Vagina (tissue), 2 donors: ENCODE measurements at regions not wholly inside any gene's neighbourhood (a gene's known extent, or its start where the extent isn't known, plus 50 kb on each side); places are given as distances from the start of the nearest gene placed in this dataset.

Experiments
- DNase-seq, 2 donors: peaks; one replicate each; pipeline ENCODE4 v3.0.0-alpha.2; 2017; ENCODE audit errors: extremely low spot score in 2 of 2
- H3K27ac ChIP-seq: fragments of 200-600 bp; sonication (generic); one replicate; pipeline ENCODE4 v1.5.1; 2019
- H3K27me3 ChIP-seq: fragments of 200-600 bp; sonication (generic); one replicate; pipeline ENCODE4 v1.5.1; 2019
- H3K36me3 ChIP-seq, 2 donors: fragments of 200-600 bp; sonication (generic); one replicate each; pipeline ENCODE4 v1.5.1; 2017 to 2019
- H3K4me1 ChIP-seq: fragments of 200-600 bp; sonication (generic); one replicate; pipeline ENCODE4 v1.5.1; 2019
- H3K4me3 ChIP-seq, 2 donors: fragments of 200-600 bp; sonication (generic); 1 replicate in 1 of 2; 2 replicates in 1 of 2; pipeline ENCODE4 v1.5.1; 2016 to 2019
- H3K9me3 ChIP-seq: fragments of 200-600 bp; sonication (generic); one replicate; pipeline ENCODE4 v1.5.1; 2019
- POLR2A ChIP-seq, 2 donors: fragments of 450-650 bp; IDR thresholded peaks; one replicate each; pipeline ENCODE4 v1.6.1; 2017; ENCODE audit warnings: antibody characterized with exemption in 2 of 2, mild to moderate bottlenecking in 2 of 2, moderate library complexity in 2 of 2
- POLR2AphosphoS5 ChIP-seq, 2 donors: sonication (generic); formaldehyde crosslinking; IDR thresholded peaks; one replicate each; pipeline ENCODE4 v1.9.0; 2017; ENCODE audit warnings: antibody characterized with exemption in 2 of 2, mild to moderate bottlenecking in 2 of 2, low read depth in 1 of 2; ENCODE audit not compliant: insufficient read depth in 1 of 2
- intact Hi-C: fragments of 100-400 bp; cut with DNase I; formaldehyde crosslinking; loops from one replicate; pipeline ENCODE4 v1.15.1; 2023
- TF ChIP-seq, protein P1 (sequence below), 3 experiments: fragments of 450-650 bp in 2 of 3; fragments of 200-600 bp in 1 of 3; sonication (generic) in 1 of 3; IDR thresholded peaks; one replicate each; pipeline ENCODE4 v1.5.1; 2017 to 2019; ENCODE audit warnings: antibody characterized with exemption in 3 of 3, mild to moderate bottlenecking in 2 of 3, moderate library complexity in 2 of 3

GRCh38 chr9:18009902-18010301 is 431.0 kb downstream of the SH3GL2 start:
- H3K27me3 ChIP-seq: no peaks in the 10 kb centered on the region
- H3K9me3 ChIP-seq: no peaks in the 10 kb centered on the region
- H3K4me1 ChIP-seq: no peaks in the 10 kb centered on the region
- H3K36me3 ChIP-seq: no peaks in the 10 kb centered on the region
- intact Hi-C loops: no loop called here
- DNase-seq: no peak
- H3K27ac ChIP-seq: no peak overlapping the region
- no peak overlapping the region for H3K4me3 ChIP-seq
- no peak for TF ChIP-seq POLR2A (IDR thresholded peaks at IDR 0.05)
- no peak for TF ChIP-seq POLR2AphosphoS5 (IDR thresholded peaks at IDR 0.05; ENCODE audit: insufficient read depth in 1 of 2, low read depth in 1 of 2)
- TF ChIP-seq, protein P1, sequence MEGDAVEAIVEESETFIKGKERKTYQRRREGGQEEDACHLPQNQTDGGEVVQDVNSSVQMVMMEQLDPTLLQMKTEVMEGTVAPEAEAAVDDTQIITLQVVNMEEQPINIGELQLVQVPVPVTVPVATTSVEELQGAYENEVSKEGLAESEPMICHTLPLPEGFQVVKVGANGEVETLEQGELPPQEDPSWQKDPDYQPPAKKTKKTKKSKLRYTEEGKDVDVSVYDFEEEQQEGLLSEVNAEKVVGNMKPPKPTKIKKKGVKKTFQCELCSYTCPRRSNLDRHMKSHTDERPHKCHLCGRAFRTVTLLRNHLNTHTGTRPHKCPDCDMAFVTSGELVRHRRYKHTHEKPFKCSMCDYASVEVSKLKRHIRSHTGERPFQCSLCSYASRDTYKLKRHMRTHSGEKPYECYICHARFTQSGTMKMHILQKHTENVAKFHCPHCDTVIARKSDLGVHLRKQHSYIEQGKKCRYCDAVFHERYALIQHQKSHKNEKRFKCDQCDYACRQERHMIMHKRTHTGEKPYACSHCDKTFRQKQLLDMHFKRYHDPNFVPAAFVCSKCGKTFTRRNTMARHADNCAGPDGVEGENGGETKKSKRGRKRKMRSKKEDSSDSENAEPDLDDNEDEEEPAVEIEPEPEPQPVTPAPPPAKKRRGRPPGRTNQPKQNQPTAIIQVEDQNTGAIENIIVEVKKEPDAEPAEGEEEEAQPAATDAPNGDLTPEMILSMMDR (IDR thresholded peaks at IDR 0.05): no peak

DNA sequence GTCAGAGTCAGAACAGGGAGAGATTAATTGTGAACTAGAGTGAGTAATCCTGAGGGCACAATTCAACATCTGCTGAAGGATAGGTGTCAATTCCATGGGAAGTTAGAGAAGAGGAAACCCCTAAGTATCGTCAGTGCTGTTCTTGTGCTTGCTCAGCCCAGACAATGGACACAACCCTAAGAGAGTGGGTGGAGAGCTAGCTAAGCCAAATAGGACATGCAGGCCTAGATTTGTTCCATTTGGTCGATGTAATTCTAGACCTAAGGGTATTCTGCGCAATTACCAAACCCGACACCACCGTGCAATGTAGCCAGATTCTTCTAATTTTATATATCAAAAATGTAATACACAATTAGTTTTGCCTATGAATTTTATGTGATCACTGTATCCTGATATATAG is 431.6 kb downstream of the SH3GL2 start:
- Histone ChIP-seq H3K27me3 (no peaks in the 10 kb centered on the region), H3K4me1 (no peaks in the 10 kb centered on the region), H3K4me3 (no peak overlapping the region), H3K9me3 (no peaks in the 10 kb centered on the region), H3K36me3 (no peaks in the 10 kb centered on the region), H3K27ac (no peak overlapping the region)
- no peak for TF ChIP-seq POLR2A (IDR thresholded peaks at IDR 0.05)
- TF ChIP-seq, protein P1 (IDR thresholded peaks at IDR 0.05): no peak
- no peak for TF ChIP-seq POLR2AphosphoS5 (IDR thresholded peaks at IDR 0.05; ENCODE audit: insufficient read depth in 1 of 2, low read depth in 1 of 2)
- no peak for DNase-seq
- intact Hi-C loops: no loop called here

- Histone ChIP-seq H3K9me3 (no peaks in the 10 kb centered on the region), H3K27ac (no peak overlapping the region), H3K4me3 (no peak overlapping the region), H3K36me3 (no peaks in the 10 kb centered on the region), H3K27me3 (no peaks in the 10 kb centered on the region), H3K4me1 (no peaks in the 10 kb centered on the region)
- intact Hi-C loops: no loop called here
- TF ChIP-seq POLR2A (IDR thresholded peaks at IDR 0.05) (no peak), POLR2AphosphoS5 (IDR thresholded peaks at IDR 0.05; ENCODE audit: insufficient read depth in 1 of 2, low read depth in 1 of 2) (no peak)
- TF ChIP-seq, protein P1 (IDR thresholded peaks at IDR 0.05): no peak
- no peak for DNase-seq
Observed at GRCh38 chr9:18012170-18012569, 433.3 kb downstream of the SH3GL2 start.

GRCh38 chr9:18014556-18014955 is 435.7 kb downstream of the SH3GL2 start:
- H3K9me3 ChIP-seq: no peaks in the 10 kb centered on the region
- intact Hi-C loops: no loop called here
- no peak overlapping the region for H3K27ac ChIP-seq
- no peaks in the 10 kb centered on the region for H3K36me3 ChIP-seq
- no peak overlapping the region for H3K4me3 ChIP-seq
- no peak for DNase-seq
- no peaks in the 10 kb centered on the region for H3K4me1 ChIP-seq
- H3K27me3 ChIP-seq: no peaks in the 10 kb centered on the region
- TF ChIP-seq, protein P1 (IDR thresholded peaks at IDR 0.05): no peak
- TF ChIP-seq POLR2AphosphoS5 (IDR thresholded peaks at IDR 0.05; ENCODE audit: insufficient read depth in 1 of 2, low read depth in 1 of 2) (no peak), POLR2A (IDR thresholded peaks at IDR 0.05) (no peak)

- intact Hi-C loops: no loop called here
Observed at GRCh38 chr9:18015116-18015515, 436.2 kb downstream of the SH3GL2 start.

More at GRCh38 chr9:18015116-18015515, 436.2 kb downstream of the SH3GL2 start:
- H3K4me1 ChIP-seq: no peaks in the 10 kb centered on the region
- H3K4me3 ChIP-seq: no peak overlapping the region
- H3K9me3 ChIP-seq: no peaks in the 10 kb centered on the region
- H3K36me3 ChIP-seq: no peaks in the 10 kb centered on the region
- DNase-seq: no peak
- no peak for TF ChIP-seq POLR2AphosphoS5 (IDR thresholded peaks at IDR 0.05; ENCODE audit: insufficient read depth in 1 of 2, low read depth in 1 of 2)
- TF ChIP-seq, protein P1 (IDR thresholded peaks at IDR 0.05): no peak
- no peak for TF ChIP-seq POLR2A (IDR thresholded peaks at IDR 0.05)
- H3K27ac ChIP-seq: no peak overlapping the region
- no peaks in the 10 kb centered on the region for H3K27me3 ChIP-seq
